Endodermal cell (in vitro differentiated cells): ENCODE measurements at regions not wholly inside any gene's neighbourhood (a gene's known extent, or its start where the extent isn't known, plus 50 kb on each side); places are given as distances from the start of the nearest gene placed in this dataset.

Experiments used
- DNase-seq: peaks from one replicate; pipeline ENCODE4 v3.0.0-alpha.2; 2017
- H3K27ac ChIP-seq: 2 replicates; pipeline ENCODE4 v1.5.1; 2013; ENCODE audit warnings: mild to moderate bottlenecking, low read depth, low read length, moderate library complexity
- H3K27me3 ChIP-seq: 2 replicates; pipeline ENCODE4 v1.6.1; 2013; ENCODE audit warnings: mild to moderate bottlenecking, low read length, moderate library complexity; ENCODE audit not compliant: insufficient read depth, control insufficient read depth, poor library complexity, severe bottlenecking
- H3K36me3 ChIP-seq: 2 replicates; pipeline ENCODE4 v1.7.0; 2013; ENCODE audit warnings: mild to moderate bottlenecking, low read length, moderate library complexity; ENCODE audit not compliant: control insufficient read depth, insufficient read depth
- H3K4me1 ChIP-seq: one replicate; pipeline ENCODE4 v1.7.0; 2013; ENCODE audit warnings: low read length; ENCODE audit not compliant: control insufficient read depth, insufficient read depth
- H3K4me3 ChIP-seq: 2 replicates; pipeline ENCODE4 v1.5.1; 2013; ENCODE audit warnings: mild to moderate bottlenecking, low read length, moderate library complexity
- H3K9ac ChIP-seq: 2 replicates; pipeline ENCODE4 v1.6.1; 2013; ENCODE audit warnings: mild to moderate bottlenecking, low read length, moderate library complexity; ENCODE audit not compliant: poor library complexity, severe bottlenecking; ENCODE audit errors: extremely low read depth
- H3K9me3 ChIP-seq: 2 replicates; pipeline ENCODE4 v1.6.1; 2013; ENCODE audit warnings: mild to moderate bottlenecking, low read length, moderate library complexity; ENCODE audit not compliant: control insufficient read depth
- H3K27ac Mint-ChIP-seq: 2 replicates; pipeline ENCODE4 v1.8.0; 2020; ENCODE audit warnings: mixed read lengths
- H3K27me3 Mint-ChIP-seq: 2 replicates; pipeline ENCODE4 v1.8.0; 2021; ENCODE audit warnings: mild to moderate bottlenecking, mixed read lengths; ENCODE audit not compliant: insufficient read depth
- H3K36me3 Mint-ChIP-seq: 2 replicates; pipeline ENCODE4 v1.8.0; 2020; ENCODE audit warnings: low read depth, mixed read lengths
- H3K4me1 Mint-ChIP-seq: 2 replicates; pipeline ENCODE4 v1.8.0; 2020; ENCODE audit warnings: mixed read lengths
- H3K4me3 Mint-ChIP-seq: 2 replicates; pipeline ENCODE4 v1.8.0; 2020; ENCODE audit warnings: mild to moderate bottlenecking, moderate library complexity, mixed read lengths
- H3K9me3 Mint-ChIP-seq: 2 replicates; pipeline ENCODE4 v1.8.0; 2020; ENCODE audit warnings: mild to moderate bottlenecking, mixed read lengths
- WGBS, 2 experiments: methylation state at CpG; one replicate each; pipeline versions ENCODE4 v1.1.5 to v1.1.7; 2013; ENCODE audit warnings: missing lambda C conversion rate in 2 of 2, mixed read lengths in 1 of 2; ENCODE audit not compliant: insufficient coverage in 1 of 2, insufficient read length in 1 of 2; 5-methylcytosine and 5-hydroxymethylcytosine counted together
- TF ChIP-seq, protein P1 (sequence below): fragments of 200-600 bp; sonication (generic); conservative IDR thresholded peaks from 2 replicates; pipeline ENCODE4 v1.5.0; 2021; ENCODE audit warnings: antibody characterized with exemption, mild to moderate bottlenecking

DNA sequence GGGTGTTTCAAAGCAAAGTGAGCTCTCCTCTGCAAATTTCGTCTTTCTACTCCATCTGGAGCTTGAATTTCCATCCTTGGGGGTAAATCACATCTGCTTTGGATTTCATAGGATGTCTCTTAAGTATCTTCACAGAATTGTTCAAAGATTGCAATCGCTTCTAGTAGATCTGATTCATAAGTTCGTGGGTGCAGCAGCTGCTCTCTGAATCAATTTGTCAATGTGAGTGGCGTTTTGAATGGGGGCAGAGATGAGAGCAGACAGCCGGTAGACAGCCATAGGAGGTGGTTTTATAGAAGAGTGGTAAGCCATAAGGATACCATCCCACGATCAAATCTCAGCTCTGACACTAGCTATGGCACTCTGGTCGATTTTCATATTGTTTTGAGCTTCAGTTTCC, 146.0 kb upstream of the RPH3A start:
- peaks cover 18% of the 10 kb centered on the region for H3K27me3 ChIP-seq
- no peaks in the 10 kb centered on the region for H3K4me1 ChIP-seq
- no peak overlapping the region for H3K27ac ChIP-seq
- H3K27ac Mint-ChIP-seq = no peak overlapping the region
- WGBS, 2 experiments = 82 to 84% methylated on average over 6 to 7 of the region's 7 CpGs
- H3K27me3 Mint-ChIP-seq = peaks cover 25% of the 10 kb centered on the region
- no peaks in the 10 kb centered on the region for H3K36me3 ChIP-seq
- H3K9ac ChIP-seq = no peak overlapping the region
- H3K36me3 Mint-ChIP-seq = no peaks in the 10 kb centered on the region
- DNase-seq = no peak
- TF ChIP-seq, protein P1, sequence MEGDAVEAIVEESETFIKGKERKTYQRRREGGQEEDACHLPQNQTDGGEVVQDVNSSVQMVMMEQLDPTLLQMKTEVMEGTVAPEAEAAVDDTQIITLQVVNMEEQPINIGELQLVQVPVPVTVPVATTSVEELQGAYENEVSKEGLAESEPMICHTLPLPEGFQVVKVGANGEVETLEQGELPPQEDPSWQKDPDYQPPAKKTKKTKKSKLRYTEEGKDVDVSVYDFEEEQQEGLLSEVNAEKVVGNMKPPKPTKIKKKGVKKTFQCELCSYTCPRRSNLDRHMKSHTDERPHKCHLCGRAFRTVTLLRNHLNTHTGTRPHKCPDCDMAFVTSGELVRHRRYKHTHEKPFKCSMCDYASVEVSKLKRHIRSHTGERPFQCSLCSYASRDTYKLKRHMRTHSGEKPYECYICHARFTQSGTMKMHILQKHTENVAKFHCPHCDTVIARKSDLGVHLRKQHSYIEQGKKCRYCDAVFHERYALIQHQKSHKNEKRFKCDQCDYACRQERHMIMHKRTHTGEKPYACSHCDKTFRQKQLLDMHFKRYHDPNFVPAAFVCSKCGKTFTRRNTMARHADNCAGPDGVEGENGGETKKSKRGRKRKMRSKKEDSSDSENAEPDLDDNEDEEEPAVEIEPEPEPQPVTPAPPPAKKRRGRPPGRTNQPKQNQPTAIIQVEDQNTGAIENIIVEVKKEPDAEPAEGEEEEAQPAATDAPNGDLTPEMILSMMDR = no peak
- H3K9me3 ChIP-seq = no peaks in the 10 kb centered on the region
- no peaks in the 10 kb centered on the region for H3K4me1 Mint-ChIP-seq
- no peak overlapping the region for H3K4me3 Mint-ChIP-seq
- peaks cover 2% of the 10 kb centered on the region for H3K9me3 Mint-ChIP-seq
- no peak overlapping the region for H3K4me3 ChIP-seq

- H3K4me1 Mint-ChIP-seq = no peaks in the 10 kb centered on the region
- 61 to 95% methylated on average over 2 to 3 of the region's 3 CpGs for WGBS, 2 experiments
- TF ChIP-seq, protein P1 = no peak
- Histone ChIP-seq H3K9me3 (no peaks in the 10 kb centered on the region), H3K27ac (no peak overlapping the region), H3K27me3 (peaks cover 18% of the 10 kb centered on the region), H3K36me3 (no peaks in the 10 kb centered on the region), H3K9ac (no peak overlapping the region), H3K4me3 (no peak overlapping the region), H3K4me1 (no peaks in the 10 kb centered on the region)
- H3K36me3 Mint-ChIP-seq = no peaks in the 10 kb centered on the region
- no peak overlapping the region for H3K27ac Mint-ChIP-seq
- peaks cover 12% of the 10 kb centered on the region for H3K27me3 Mint-ChIP-seq
- no peak overlapping the region for H3K4me3 Mint-ChIP-seq
- H3K9me3 Mint-ChIP-seq = no peaks in the 10 kb centered on the region
- DNase-seq = no peak
Measured at GRCh38 chr12:112656141-112656540, 135.4 kb upstream of the RPH3A start.

- DNase-seq = peak; percentile 85
- Mint-ChIP-seq H3K4me3 (no peak overlapping the region), H3K9me3 (no peaks in the 10 kb centered on the region), H3K36me3 (no peaks in the 10 kb centered on the region), H3K27ac (no peak overlapping the region), H3K27me3 (peaks cover 59% of the 10 kb centered on the region), H3K4me1 (peaks cover 5% of the 10 kb centered on the region)
- TF ChIP-seq, protein P1 = no peak
- Histone ChIP-seq H3K9ac (no peak overlapping the region), H3K27ac (no peak overlapping the region), H3K4me3 (no peak overlapping the region), H3K9me3 (no peaks in the 10 kb centered on the region), H3K27me3 (peaks cover 45% of the 10 kb centered on the region), H3K4me1 (no peaks in the 10 kb centered on the region), H3K36me3 (no peaks in the 10 kb centered on the region)
- WGBS, 2 experiments = 54 to 57% methylated on average over 2 to 7 of the region's 8 CpGs
Measured at GRCh38 chr12:112664569-112664968, 127.0 kb upstream of the RPH3A start.
